CD4-positive, alpha-beta T cell treated with Interleukin-15 for 1 hour (primary cell): ENCODE measurements at regions not wholly inside any gene's neighbourhood (a gene's known extent, or its start where the extent isn't known, plus 50 kb on each side); places are given as distances from the start of the nearest gene placed in this dataset.
"Not testable (repeated sequence)": the region's sequence is repeated elsewhere in the genome, so short reads cannot be mapped to it uniquely, and the experiment has no call there.

Experiments used
- DNase-seq: peaks from one replicate; pipeline ENCODE4 v3.0.0-alpha.2; 2020

DNA sequence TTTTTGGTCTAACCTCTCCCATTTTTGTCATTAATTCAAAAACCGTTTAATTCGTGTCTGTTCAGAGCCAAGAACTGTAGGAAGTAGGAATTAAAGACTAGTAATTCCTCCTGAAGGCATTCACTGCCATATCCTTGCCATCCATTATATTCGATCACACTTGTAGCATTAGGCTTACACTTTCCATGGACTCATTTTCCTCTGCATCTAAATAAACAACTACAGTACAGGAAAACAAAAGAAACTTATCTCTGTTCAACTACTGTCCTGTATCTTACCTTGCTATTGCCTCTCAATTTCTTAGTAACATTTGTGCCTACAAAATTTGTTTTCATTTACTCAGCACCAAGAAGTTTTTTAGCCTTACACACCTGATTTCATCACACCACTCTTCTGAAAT, 111.6 kb upstream of the SEMA3C start:
- no peak for DNase-seq

DNA sequence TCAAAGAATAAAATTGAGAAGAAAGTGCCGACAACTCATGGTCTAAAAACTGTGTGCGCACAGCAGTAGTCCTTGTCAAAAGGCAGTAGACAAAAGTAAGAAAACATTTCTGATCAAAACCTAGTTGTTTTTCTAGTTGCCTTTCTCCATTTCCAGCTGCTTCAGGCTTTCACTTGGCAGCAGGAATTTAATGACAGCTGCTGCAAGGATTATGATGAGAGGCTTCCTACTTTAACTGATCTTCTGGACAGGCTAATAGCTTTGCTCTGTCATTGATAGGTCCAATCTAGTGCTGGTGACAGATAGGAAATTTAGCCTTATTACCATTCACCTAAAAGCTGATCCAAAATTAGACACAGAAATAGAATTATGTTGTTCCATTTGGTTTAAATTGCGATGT, 110.7 kb upstream of the SEMA3C start:
- no peak for DNase-seq

DNA sequence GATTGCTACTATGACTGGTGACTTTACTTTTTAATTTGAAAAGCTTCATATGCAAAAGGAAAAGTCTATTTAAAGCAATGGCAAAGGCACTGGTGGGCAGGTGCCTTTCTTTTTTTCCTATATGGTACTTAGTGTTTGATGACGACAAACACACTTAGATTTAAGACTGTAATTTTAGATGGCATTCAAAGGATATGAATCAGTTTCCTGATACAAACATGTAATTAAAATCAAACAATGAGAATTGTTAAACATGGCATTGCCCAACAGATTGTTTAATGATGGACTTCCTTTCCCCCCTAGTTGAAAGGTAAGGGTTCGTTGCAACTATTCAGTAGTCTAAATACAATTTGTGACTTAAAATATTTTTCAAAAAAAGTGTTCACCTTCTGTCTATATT, 106.5 kb upstream of the SEMA3C start:
- no peak for DNase-seq

DNA sequence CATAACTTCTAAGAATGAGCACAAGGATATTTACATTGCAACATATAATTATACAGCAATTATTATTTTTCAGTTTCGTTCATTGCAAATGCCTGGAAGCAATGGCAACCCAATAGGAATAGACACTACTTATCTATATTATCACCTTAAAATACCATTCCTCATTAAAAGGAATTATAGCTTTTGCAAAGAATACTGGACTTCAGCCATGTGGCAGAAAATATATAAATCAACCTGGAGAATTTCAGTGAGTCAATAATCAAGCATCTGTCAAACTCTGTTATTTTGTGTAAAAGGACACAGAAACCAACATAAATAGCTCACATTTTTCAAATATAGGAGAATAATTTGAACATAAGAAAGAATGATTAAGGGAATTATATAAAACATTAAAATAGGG, 96.1 kb upstream of the SEMA3C start:
- DNase-seq, result no peak

DNA sequence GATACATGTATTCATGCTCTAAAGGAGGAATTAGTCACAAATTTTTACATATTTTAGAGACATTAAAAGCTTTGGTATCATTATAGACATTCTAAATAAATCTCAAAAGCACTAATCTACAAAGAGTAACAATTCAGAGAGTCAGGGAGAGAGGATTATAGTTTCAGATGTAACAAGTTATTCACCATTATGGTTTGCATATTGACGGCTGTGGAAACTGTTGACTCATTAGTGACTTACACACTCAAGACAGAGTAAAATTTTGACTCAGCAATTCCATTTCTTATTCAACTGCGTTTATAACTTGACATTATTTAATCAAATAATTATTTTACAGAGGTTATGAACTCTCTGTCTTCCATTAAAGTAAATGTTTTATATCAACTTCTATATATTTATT, 95.4 kb upstream of the SEMA3C start:
- no peak for DNase-seq

DNA sequence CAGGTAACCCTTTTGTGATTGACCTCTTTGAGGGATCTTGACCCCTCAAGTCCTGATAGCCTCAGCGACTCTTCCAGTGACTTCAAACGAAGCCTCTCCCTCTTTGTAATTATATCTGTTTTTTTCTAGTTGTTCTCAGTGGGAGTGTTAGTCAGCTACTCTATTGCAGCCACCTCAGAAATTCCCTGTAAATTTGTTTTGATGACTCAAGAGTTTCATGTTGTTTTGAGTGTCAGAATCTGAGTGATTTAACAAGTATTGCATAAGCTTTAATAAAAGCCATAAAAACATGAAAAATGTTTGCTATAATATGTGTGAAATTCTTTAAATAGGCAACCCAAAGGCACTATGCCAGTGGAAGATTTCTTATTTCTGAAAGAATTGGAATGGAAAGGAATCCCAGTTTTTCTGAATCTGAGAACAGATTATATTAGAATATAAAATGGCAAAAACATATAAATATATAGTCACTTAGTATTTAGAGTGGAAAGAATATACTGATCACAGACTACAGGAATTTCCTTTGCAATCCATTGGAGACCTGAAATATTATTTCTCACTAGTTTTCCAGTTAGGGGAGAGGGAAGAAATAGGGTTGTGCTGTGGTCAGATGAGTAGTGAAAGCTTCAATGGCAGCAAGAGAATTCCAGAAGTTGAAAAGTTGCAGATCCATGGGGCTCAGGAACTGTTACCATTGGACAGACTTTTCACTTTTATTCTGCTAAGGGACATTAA, 94.4 kb upstream of the SEMA3C start:
- DNase-seq, result no peak

DNA sequence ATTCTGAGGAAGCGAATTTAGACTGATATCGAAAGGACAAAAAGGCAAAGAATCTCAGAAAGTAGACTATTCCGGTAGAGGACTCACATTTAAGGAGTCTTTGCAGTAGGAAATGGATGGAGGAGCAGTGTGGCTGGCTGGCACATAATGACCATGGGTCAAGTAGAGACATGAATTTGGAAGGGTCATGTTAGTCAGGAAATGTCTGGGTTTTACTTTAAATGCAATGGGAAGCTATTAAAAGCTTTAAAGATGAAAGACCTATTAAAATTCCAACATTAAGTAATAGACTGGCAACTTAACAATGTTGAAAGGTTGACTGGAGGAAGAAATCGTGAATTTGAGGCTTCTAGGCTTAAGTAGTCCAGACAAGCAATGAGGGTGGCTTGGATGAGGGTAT, 90.0 kb upstream of the SEMA3C start:
- DNase-seq, result no peak

DNA sequence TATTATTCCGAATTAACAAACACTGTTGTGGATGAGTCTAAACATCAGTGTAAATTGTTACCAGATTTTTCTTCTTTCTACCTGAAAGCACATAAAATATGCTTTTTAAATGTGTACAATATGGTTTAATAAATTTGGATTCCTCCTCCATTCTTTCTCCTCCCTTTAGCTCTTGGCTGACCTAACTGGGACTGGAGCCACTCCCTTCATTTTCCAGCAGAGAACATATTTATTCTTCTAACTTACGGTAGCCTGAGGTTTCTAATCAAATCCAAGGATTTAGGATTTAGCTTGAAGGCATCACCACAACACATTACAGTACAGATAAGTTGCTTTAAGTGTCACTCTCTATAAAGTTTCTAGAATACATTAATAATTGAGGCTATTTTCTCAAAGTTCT, 88.2 kb upstream of the SEMA3C start:
- no peak for DNase-seq

DNA sequence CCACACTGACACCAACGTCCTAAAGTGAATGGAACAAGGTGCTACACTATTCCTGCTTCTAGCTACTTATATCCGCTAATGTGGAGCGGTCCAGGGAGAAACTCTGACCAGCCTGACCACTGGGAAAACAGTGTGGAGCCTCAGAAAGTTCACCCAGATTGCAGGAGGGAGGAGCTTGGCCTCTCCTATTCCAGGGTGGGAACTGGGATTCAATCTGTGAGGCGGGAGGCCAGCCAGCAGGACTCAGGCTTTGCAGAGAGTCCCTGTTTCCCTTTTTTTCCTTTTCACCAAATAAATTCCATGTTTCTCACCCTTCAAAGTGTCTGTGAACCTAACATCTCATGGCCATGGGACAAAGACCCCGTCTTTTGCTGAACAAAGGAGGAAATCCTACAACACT, 86.4 kb upstream of the SEMA3C start:
- no peak for DNase-seq

DNA sequence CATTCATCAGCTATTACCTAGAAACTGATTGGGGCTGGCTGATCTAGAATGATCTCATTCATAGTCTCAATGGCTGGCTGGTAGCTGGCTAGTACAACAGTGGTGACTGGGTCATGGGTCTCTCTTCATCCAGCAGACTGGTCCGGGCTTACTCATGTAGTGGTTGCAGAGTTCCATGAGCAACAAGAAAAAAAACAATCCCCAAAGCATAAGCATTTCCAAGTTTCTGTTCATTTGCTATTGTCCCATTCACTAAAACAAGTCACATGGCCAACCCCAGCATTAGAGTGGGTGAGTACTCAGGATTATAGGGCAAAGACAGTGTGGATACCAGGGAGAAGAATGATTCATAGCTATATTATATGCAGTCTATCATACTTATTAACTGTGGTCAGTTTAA, 85.2 kb upstream of the SEMA3C start:
- DNase-seq, result no peak

DNA sequence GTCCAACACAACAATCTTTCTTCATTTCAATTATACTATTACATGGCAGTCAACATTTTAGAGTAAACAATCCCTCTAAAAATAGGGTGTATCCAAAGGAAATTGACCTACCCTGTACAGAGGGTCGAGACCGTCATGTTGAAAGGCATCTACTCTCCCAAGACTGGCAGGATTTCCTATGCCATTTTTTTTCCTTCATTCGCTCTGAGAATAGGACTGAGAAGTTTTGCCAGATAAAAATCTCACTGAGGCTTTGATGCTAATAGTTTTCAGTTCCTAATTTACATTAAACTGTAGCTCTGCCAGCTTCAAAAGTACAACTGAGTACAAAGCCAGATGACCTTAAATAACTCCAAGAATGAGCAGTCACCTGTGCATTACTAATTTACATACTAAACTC, 84.5 kb upstream of the SEMA3C start:
- DNase-seq, result no peak

DNA sequence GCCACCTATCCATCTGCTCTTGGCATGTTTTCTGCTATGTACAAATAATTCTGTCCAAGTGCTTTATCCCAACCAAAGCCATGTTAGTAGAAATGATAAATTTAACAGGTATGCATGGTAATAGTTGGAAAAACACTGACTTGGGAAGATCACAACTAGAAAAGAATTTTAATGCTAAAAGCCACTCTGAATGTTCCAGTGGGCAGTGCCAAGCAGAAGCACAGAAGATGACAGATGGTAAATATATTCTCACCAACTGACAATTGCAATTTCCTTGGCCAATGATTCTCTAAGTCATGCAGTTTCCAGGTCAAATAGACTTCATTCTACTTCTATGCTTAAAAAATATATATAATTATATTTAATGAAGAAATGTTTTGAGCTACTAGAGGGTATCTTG, 83.6 kb upstream of the SEMA3C start:
- DNase-seq, result no peak

DNA sequence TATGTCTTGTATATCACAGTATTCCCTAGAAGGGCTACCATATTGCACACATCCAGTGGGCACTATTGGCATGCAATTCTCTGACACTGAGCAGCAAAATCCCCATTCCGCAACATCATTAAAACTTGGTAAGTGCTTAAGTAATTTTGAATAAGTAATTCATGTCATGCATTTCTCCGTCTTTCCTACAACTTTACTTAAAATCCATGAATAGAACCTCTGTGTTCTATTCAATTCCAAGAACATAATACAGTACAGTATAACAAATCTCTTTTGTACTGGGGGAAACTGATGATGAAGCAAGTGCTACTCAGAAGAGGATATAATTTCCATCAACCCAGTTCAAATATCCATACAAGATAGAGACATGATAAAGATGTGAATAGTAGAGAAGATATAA, 80.9 kb upstream of the SEMA3C start:
- no peak for DNase-seq

DNA sequence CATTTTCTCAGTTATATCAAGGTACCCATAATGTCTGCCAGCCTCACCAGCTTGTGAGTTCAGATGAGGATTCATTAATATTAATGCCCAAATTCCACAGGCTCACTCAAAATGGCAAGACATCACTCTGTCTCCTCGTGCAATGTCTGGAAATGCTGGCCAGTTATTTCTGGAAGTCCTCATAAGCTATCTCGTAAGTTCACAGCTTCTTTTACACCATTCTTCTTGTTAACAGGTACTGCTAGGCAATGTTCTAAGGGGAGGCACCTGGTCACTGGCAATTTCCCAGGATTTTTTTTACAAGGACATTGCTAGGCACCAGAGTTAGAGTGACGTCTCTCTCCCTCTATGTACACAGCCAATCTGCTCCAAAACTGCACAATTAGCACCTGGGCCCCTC, 80.2 kb upstream of the SEMA3C start:
- DNase-seq, result no peak

DNA sequence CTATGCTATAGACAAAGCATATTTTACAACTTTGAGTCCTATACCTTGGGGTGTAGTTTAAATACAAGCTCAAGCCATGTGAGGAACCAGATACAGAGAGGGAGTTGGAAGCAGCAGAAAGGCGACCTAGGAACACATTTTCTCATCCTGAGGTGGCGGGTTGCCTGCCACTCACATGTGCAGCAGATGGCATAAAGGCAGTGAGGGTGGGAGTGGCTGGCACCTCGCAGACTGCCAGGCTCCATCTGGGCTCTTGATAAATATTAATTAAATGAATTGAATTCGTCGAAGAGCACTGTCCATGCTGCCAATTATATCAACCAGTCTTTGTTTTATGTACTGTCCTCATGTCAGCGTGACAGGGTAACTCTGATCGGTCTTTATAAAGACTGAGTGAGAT, 79.0 kb upstream of the SEMA3C start:
- no peak for DNase-seq

DNA sequence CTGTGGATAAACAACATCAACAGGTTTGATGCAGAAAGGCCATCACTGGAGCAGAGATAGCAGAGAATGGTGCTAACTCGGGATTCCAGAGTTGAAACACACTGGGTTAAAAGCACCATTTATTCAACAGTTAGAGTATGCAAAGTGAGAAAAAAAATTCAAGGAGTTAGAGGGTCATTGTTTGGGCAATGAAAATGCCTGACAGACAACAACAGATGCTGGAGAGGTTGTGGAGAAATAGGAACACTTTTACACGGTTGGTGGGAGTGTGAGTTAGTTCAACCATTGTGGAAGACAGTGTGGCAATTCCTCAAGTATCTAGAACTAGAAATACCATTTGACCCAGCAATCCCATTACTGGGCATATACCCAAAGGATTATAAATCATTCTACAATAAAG, 77.4 kb upstream of the SEMA3C start:
- DNase-seq, result not testable (repeated sequence)

DNA sequence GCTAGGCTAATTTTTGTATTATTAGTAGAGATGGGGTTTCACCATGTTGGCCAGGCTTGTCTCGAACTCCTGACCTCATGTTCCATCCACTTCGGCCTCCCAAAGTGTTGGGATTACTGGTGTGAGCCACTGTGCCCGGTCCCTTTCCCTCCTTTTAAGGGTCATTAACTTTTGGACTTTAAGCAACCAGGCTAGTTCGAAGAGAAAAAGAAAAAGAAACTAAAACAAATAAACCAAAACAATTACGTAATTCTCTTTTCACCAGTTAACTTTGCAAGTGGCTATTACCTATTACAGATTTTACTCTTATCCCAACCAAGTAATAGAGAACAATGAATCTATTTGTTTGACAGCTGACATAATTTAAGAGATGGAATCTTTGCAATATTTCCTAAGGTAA, 72.8 kb upstream of the SEMA3C start:
- DNase-seq, result no peak

DNA sequence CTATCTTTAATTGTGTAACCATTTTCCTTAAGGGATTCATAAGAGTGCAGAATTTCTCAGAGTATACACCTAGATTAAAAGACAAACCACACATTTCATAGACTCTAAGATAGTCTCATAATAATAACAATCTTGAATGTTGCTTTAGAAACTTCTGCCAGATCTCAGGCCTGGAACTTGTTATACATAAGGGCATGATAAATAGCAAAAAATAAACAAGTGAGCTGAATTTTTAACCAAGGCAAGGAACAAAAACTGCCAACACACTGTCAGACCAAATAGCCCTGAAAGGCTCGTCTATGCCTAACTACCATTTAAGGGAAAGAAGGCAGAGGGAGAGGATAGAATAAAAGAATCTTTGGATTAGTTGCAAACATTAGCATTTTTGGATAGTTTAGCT, 65.8 kb upstream of the SEMA3C start:
- no peak for DNase-seq

DNA sequence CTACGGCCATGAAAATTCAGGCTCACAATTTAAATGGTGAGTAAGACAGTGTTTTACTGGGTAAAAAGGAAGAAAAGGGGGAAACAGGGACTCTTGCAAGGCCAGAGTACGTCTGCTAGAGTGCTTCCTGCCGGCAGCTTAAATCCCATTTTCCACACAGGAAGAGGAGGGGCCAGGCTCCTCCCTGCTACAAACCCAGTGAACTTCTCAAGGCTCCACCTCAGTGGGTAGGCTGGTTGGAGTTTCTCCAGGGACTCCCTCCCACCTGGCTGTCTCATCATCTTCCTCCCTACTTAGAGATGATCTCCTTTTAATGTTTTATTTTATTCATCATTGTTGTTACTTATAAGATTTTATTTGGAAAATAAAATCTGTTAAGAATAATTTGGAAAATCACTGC, 62.6 kb upstream of the SEMA3C start:
- DNase-seq, result no peak

DNA sequence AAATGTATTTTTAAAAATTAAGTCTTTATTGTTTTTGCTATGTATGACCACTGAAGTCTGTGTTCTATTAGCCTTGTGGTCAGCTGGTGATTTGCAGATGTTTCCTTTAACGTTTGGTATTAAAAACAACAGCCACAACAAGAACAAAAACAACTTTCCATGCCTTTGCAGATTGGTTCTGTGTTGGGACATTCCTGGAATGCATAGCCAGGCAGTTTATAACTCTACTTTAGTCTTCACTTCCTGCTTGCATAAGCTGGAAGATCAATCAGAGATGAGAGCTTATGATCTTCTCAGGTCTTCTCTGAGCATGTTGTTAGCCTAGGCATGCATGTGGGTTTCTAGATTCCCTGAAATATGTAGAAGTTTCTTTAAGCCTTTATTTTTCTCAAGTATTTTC, 58.9 kb upstream of the SEMA3C start:
- DNase-seq, result no peak

DNA sequence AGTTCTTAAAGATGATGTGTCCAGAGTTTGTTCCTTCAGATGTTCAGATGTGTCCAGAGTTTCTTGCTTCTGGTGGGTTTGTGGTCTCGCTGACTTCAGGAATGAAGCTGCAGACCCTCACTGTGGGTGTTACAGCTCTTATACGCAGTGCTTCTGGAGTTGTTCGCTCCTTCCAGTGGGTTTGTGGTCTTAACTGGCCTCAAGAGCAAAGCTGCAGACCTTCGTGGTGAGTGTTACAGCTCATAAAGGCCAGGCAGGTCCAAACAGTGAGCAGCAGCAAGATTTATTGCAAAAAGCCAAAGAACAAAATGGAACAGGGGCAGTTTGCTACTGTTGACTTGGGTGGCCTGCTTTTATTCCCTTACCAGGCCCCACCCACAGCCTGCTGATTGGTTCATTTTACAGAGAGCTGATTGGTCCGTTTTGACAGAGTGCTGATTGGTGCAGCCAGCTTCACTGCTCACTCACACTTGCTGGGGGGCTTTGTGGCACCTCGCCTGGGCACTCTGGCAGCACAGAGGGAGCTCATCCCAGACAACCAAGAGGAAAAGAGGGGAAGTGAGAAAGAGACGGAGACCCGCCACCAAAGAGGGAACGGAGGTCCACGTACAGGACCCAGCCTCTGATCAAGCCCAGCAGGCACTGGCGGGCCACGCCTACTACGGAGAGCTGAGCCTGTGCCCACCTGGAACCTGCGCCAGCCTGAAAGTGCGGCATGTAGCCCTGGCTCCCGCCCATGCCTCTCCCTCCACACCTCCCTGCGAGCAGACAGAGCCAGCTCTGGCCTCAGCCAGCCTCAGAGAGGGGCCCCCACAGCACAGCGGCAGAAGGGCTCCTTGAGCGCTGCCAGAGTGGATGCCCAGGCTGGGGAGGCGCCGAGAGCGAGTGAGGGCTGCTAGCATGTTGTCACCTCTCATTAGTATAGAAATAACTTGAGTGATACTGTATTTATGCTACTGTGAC, 55.8 kb upstream of the SEMA3C start:
- DNase-seq, result no peak

DNA sequence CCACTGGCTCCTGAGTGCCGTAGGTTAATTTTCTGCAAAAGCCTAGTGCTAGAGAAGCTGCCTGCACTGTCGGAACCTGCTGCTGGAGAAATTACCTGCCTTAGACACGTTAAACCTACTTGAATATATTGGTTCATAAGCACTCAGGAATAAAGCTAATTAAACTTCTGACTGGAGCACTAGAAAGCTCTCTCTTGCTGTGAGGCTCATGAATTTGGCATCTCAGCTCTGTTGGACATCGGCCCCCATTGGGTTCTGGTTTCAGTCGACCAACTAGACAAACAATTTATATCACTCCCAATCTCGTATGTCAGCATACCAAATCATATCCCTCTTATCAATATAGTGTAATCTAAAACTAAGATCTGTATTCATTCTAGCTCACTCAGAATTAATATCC, 52.4 kb upstream of the SEMA3C start:
- no peak for DNase-seq
